ENCODE measurements at regions not wholly inside any gene's neighbourhood (a gene's known extent, or its start where the extent isn't known, plus 50 kb on each side); places are given as distances from the start of the nearest gene placed in this dataset.

- DNase-seq (no peak), ATAC-seq (replicated peaks in 1 of 4) (no peak)
- H3K9me3 Mint-ChIP-seq: peaks cover 0 to 6% (median 0%) of the 10 kb centered on the region in 3 donors
- Histone ChIP-seq H3K4me1 (ENCODE audit: control insufficient read depth in 1 of 2, extremely low read depth in 1 of 2, insufficient read depth in 2 of 2, low read length in 2 of 2) (no peaks in the 10 kb centered on the region), H3K36me3 (ENCODE audit: control insufficient read depth in 2 of 2, extremely low read depth in 1 of 2, insufficient read depth in 1 of 2, low read length in 1 of 2) (no peaks in the 10 kb centered on the region), H3K27me3 (replicated peaks in 1 of 2; ENCODE audit: control insufficient read depth in 2 of 2, extremely low read depth in 1 of 2, insufficient read depth in 2 of 2, low read length in 1 of 2) (peaks cover 0 to 3% of the 10 kb centered on the region in 2 experiments), H3K27ac (ENCODE audit: low read length) (no peak overlapping the region), H3K4me3 (ENCODE audit: control insufficient read depth in 1 of 2, extremely low read depth in 1 of 2, low read length in 1 of 2) (no peak overlapping the region), H3K9me3 (no peaks in the 10 kb centered on the region)
- POLR2A ChIA-PET: no interaction called here
- CTCF ChIA-PET: no interaction called here
- H3K4me1 Mint-ChIP-seq: peaks cover 0 to 5% (median 0%) of the 10 kb centered on the region in 3 donors
- no peak overlapping the region for H3K27ac Mint-ChIP-seq
- H3K4me3 Mint-ChIP-seq: no peak overlapping the region
- WGBS (ENCODE audit: insufficient coverage): 7% methylated on average over 2 of the region's 7 CpGs
- H3K27me3 Mint-ChIP-seq: peaks cover 27% of the 10 kb centered on the region in 2 donors
- no peaks in the 10 kb centered on the region for H3K36me3 Mint-ChIP-seq
Measured at GRCh38 chr1:115560027-115560426, 81.7 kb upstream of the VANGL1 start.

DNA sequence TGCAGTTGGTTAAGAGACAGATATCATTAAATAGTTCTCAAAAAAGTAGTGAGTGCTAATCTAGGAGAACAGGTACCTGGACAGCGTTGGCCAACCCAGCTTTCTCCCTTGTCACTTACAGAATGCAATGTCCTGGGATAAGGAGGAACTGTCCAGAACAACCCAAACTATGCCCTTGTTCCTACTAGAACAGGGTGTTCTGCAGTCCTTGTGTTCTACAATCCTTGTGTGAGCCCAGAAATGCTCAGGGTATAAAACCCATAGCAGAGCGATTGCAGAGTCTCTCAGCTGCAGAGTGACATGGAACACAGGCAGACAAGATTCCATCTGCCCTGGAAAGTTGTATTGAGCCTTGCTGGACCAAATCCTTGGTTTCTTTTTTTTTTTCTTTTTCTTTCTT, 83.5 kb upstream of the VANGL1 start:
- Mint-ChIP-seq H3K4me1 (no peaks in the 10 kb centered on the region), H3K9me3 (no peaks in the 10 kb centered on the region), H3K27ac (no peak overlapping the region), H3K36me3 (no peaks in the 10 kb centered on the region), H3K27me3 (peaks cover 17 to 20% of the 10 kb centered on the region in 2 donors), H3K4me3 (no peak overlapping the region)
- CTCF ChIA-PET: no interaction called here
- Histone ChIP-seq H3K9me3 (no peaks in the 10 kb centered on the region), H3K4me3 (ENCODE audit: control insufficient read depth in 1 of 2, extremely low read depth in 1 of 2, low read length in 1 of 2) (no peak overlapping the region), H3K27me3 (replicated peaks in 1 of 2; ENCODE audit: control insufficient read depth in 2 of 2, extremely low read depth in 1 of 2, insufficient read depth in 2 of 2, low read length in 1 of 2) (peaks cover 0 to 3% of the 10 kb centered on the region in 2 experiments), H3K27ac (ENCODE audit: low read length) (no peak overlapping the region), H3K4me1 (ENCODE audit: control insufficient read depth in 1 of 2, extremely low read depth in 1 of 2, insufficient read depth in 2 of 2, low read length in 2 of 2) (no peaks in the 10 kb centered on the region), H3K36me3 (ENCODE audit: control insufficient read depth in 2 of 2, extremely low read depth in 1 of 2, insufficient read depth in 1 of 2, low read length in 1 of 2) (no peaks in the 10 kb centered on the region)
- POLR2A ChIA-PET: no interaction called here
- DNase-seq (no peak), ATAC-seq (replicated peaks in 1 of 4) (no peak)
- 100% methylated on average over 1 of the region's 2 CpGs for WGBS (ENCODE audit: insufficient coverage)

- no peak overlapping the region for H3K27ac ChIP-seq (ENCODE audit: low read length)
- no CpG with 5 or more reads among the region's 1 CpG for WGBS (ENCODE audit: insufficient coverage)
- ATAC-seq (replicated peaks in 1 of 4) (no peak), DNase-seq (no peak)
- no peaks in the 10 kb centered on the region for H3K36me3 ChIP-seq (ENCODE audit: control insufficient read depth in 2 of 2, extremely low read depth in 1 of 2, insufficient read depth in 1 of 2, low read length in 1 of 2)
- H3K27me3 ChIP-seq (replicated peaks in 1 of 2; ENCODE audit: control insufficient read depth in 2 of 2, extremely low read depth in 1 of 2, insufficient read depth in 2 of 2, low read length in 1 of 2): peaks cover 0 to 3% of the 10 kb centered on the region in 2 experiments
- no peak overlapping the region for H3K4me3 ChIP-seq (ENCODE audit: control insufficient read depth in 1 of 2, extremely low read depth in 1 of 2, low read length in 1 of 2)
- Mint-ChIP-seq H3K36me3 (no peaks in the 10 kb centered on the region), H3K4me3 (no peak overlapping the region), H3K4me1 (no peaks in the 10 kb centered on the region), H3K27me3 (peaks cover 12 to 19% of the 10 kb centered on the region in 2 donors), H3K9me3 (no peaks in the 10 kb centered on the region), H3K27ac (no peak overlapping the region)
- H3K9me3 ChIP-seq: no peaks in the 10 kb centered on the region
- ChIA-PET POLR2A (no interaction called here), CTCF (no interaction called here)
- no peaks in the 10 kb centered on the region for H3K4me1 ChIP-seq (ENCODE audit: control insufficient read depth in 1 of 2, extremely low read depth in 1 of 2, insufficient read depth in 2 of 2, low read length in 2 of 2)
Measured at GRCh38 chr1:115557715-115558114, 84.1 kb upstream of the VANGL1 start.

- H3K9me3 ChIP-seq: no peaks in the 10 kb centered on the region
- ChIA-PET POLR2A (no interaction called here), CTCF (no interaction called here)
- no peak for DNase-seq
- 100% methylated on average over 1 of the region's 1 CpG for WGBS (ENCODE audit: insufficient coverage)
- Mint-ChIP-seq H3K27me3 (peaks cover 18 to 19% of the 10 kb centered on the region in 2 donors), H3K4me3 (no peak overlapping the region), H3K27ac (no peak overlapping the region), H3K4me1 (no peaks in the 10 kb centered on the region), H3K36me3 (no peaks in the 10 kb centered on the region), H3K9me3 (no peaks in the 10 kb centered on the region)
- H3K27ac ChIP-seq (ENCODE audit: low read length): no peak overlapping the region
- H3K27me3 ChIP-seq (replicated peaks in 1 of 2; ENCODE audit: control insufficient read depth in 2 of 2, extremely low read depth in 1 of 2, insufficient read depth in 2 of 2, low read length in 1 of 2): peaks cover 0 to 7% of the 10 kb centered on the region in 2 experiments
- H3K4me1 ChIP-seq (ENCODE audit: control insufficient read depth in 1 of 2, extremely low read depth in 1 of 2, insufficient read depth in 2 of 2, low read length in 2 of 2): no peaks in the 10 kb centered on the region
- no peak overlapping the region for H3K4me3 ChIP-seq (ENCODE audit: control insufficient read depth in 1 of 2, extremely low read depth in 1 of 2, low read length in 1 of 2)
- H3K36me3 ChIP-seq (ENCODE audit: control insufficient read depth in 2 of 2, extremely low read depth in 1 of 2, insufficient read depth in 1 of 2, low read length in 1 of 2): no peaks in the 10 kb centered on the region
- ATAC-seq (replicated peaks in 1 of 4): no peak
Measured at GRCh38 chr1:115556236-115556635, 85.5 kb upstream of the VANGL1 start.

GRCh38 chr1:115555446-115555845, 86.3 kb upstream of the VANGL1 start:
- Histone ChIP-seq H3K27ac (ENCODE audit: low read length) (no peak overlapping the region), H3K4me3 (ENCODE audit: control insufficient read depth in 1 of 2, extremely low read depth in 1 of 2, low read length in 1 of 2) (no peak overlapping the region), H3K4me1 (ENCODE audit: control insufficient read depth in 1 of 2, extremely low read depth in 1 of 2, insufficient read depth in 2 of 2, low read length in 2 of 2) (no peaks in the 10 kb centered on the region), H3K27me3 (replicated peaks in 1 of 2; ENCODE audit: control insufficient read depth in 2 of 2, extremely low read depth in 1 of 2, insufficient read depth in 2 of 2, low read length in 1 of 2) (peaks cover 0 to 6% of the 10 kb centered on the region in 2 experiments), H3K9me3 (no peaks in the 10 kb centered on the region), H3K36me3 (ENCODE audit: control insufficient read depth in 2 of 2, extremely low read depth in 1 of 2, insufficient read depth in 1 of 2, low read length in 1 of 2) (no peaks in the 10 kb centered on the region)
- CTCF ChIA-PET: no interaction called here
- POLR2A ChIA-PET: no interaction called here
- H3K36me3 Mint-ChIP-seq: no peaks in the 10 kb centered on the region
- ATAC-seq (replicated peaks in 1 of 4) (no peak), DNase-seq (no peak)
- whole genome bisulfite sequencing (ENCODE audit: insufficient coverage): 100% methylated on average over 1 of the region's 2 CpGs
- H3K4me1 Mint-ChIP-seq: no peaks in the 10 kb centered on the region
- no peak overlapping the region for H3K27ac Mint-ChIP-seq
- no peak overlapping the region for H3K4me3 Mint-ChIP-seq
- no peaks in the 10 kb centered on the region for H3K9me3 Mint-ChIP-seq
- peaks cover 11 to 17% of the 10 kb centered on the region in 2 donors for H3K27me3 Mint-ChIP-seq

- Histone ChIP-seq H3K27me3 (replicated peaks in 1 of 2; ENCODE audit: control insufficient read depth in 2 of 2, extremely low read depth in 1 of 2, insufficient read depth in 2 of 2, low read length in 1 of 2) (peaks cover 0 to 8% of the 10 kb centered on the region in 2 experiments), H3K4me1 (ENCODE audit: control insufficient read depth in 1 of 2, extremely low read depth in 1 of 2, insufficient read depth in 2 of 2, low read length in 2 of 2) (no peaks in the 10 kb centered on the region), H3K4me3 (ENCODE audit: control insufficient read depth in 1 of 2, extremely low read depth in 1 of 2, low read length in 1 of 2) (no peak overlapping the region), H3K9me3 (no peaks in the 10 kb centered on the region), H3K27ac (ENCODE audit: low read length) (no peak overlapping the region), H3K36me3 (ENCODE audit: control insufficient read depth in 2 of 2, extremely low read depth in 1 of 2, insufficient read depth in 1 of 2, low read length in 1 of 2) (no peaks in the 10 kb centered on the region)
- no peak overlapping the region for H3K27ac Mint-ChIP-seq
- POLR2A ChIA-PET: no interaction called here
- no peak for DNase-seq
- no peak overlapping the region for H3K4me3 Mint-ChIP-seq
- CTCF ChIA-PET: no interaction called here
- no peaks in the 10 kb centered on the region for H3K9me3 Mint-ChIP-seq
- ATAC-seq (replicated peaks in 1 of 4): no peak
- WGBS (ENCODE audit: insufficient coverage): 11% methylated on average over 2 of the region's 6 CpGs
- H3K4me1 Mint-ChIP-seq: no peaks in the 10 kb centered on the region
- peaks cover 14 to 15% of the 10 kb centered on the region in 2 donors for H3K27me3 Mint-ChIP-seq
- H3K36me3 Mint-ChIP-seq: no peaks in the 10 kb centered on the region
Measured at GRCh38 chr1:115547696-115548095, 94.1 kb upstream of the VANGL1 start.

DNA sequence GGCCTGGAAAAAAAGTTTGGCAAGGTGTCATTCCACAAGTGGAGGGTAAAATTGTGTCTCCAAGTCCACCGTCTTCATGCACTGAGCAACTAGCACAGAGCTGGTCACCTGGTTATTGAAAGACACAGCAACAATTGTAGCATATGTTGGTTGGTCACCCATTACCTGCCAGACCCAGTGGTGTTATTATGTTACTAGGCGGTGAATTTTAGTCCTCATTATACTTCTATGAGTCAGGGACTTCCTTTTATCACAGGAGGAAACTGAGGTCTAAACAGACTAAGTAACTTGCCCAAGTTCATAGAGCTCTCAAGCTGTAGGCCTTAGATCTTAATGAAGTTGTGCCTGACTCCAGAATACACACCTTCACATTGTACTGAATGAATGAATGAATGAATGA, 94.9 kb upstream of the VANGL1 start:
- no peak overlapping the region for H3K27ac Mint-ChIP-seq
- no peak for DNase-seq
- no peaks in the 10 kb centered on the region for H3K36me3 ChIP-seq (ENCODE audit: control insufficient read depth in 2 of 2, extremely low read depth in 1 of 2, insufficient read depth in 1 of 2, low read length in 1 of 2)
- no peak for ATAC-seq (replicated peaks in 1 of 4)
- H3K27me3 Mint-ChIP-seq: peaks cover 7 to 12% of the 10 kb centered on the region in 2 donors
- no CpG with 5 or more reads among the region's 2 CpGs for WGBS (ENCODE audit: insufficient coverage)
- H3K4me3 ChIP-seq (ENCODE audit: control insufficient read depth in 1 of 2, extremely low read depth in 1 of 2, low read length in 1 of 2): no peak overlapping the region
- ChIA-PET POLR2A (no interaction called here), CTCF (no interaction called here)
- H3K4me3 Mint-ChIP-seq: no peak overlapping the region
- no peaks in the 10 kb centered on the region for H3K4me1 Mint-ChIP-seq
- H3K9me3 Mint-ChIP-seq: no peaks in the 10 kb centered on the region
- H3K9me3 ChIP-seq: no peaks in the 10 kb centered on the region
- peaks cover 0 to 4% of the 10 kb centered on the region in 2 experiments for H3K27me3 ChIP-seq (replicated peaks in 1 of 2; ENCODE audit: control insufficient read depth in 2 of 2, extremely low read depth in 1 of 2, insufficient read depth in 2 of 2, low read length in 1 of 2)
- no peaks in the 10 kb centered on the region for H3K36me3 Mint-ChIP-seq
- H3K27ac ChIP-seq (ENCODE audit: low read length): no peak overlapping the region
- H3K4me1 ChIP-seq (ENCODE audit: control insufficient read depth in 1 of 2, extremely low read depth in 1 of 2, insufficient read depth in 2 of 2, low read length in 2 of 2): no peaks in the 10 kb centered on the region
